LNCAP (cell line): ENCODE measurements at regions not wholly inside any gene's neighbourhood (a gene's known extent, or its start where the extent isn't known, plus 50 kb on each side); places are given as distances from the start of the nearest gene placed in this dataset.

Experiments
- TF ChIP-seq, protein P1 (sequence below): fragments of 450-650 bp; IDR thresholded peaks from 2 replicates; pipeline ENCODE4 v1.5.1; 2017; ENCODE audit warnings: mild to moderate bottlenecking

DNA sequence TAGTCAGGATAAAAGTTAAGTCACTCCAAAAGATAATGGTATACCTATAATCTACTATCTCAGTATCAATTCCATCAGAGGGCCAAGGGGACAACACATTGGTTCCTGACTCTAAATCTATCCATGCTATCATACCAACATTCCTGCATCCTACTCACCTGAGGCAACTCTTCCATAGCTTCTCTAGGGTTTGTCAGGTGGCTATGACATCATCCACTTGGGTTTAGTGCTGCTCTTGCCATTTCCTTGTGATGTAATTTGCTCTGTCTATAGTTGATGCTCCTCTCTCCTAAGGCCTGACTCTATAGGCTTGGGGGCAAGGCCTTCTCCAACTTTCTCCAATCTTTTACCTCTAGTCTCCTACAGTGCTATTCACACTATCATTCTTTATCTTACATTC, 139.9 kb upstream of the FSHR start:
- TF ChIP-seq, protein P1, sequence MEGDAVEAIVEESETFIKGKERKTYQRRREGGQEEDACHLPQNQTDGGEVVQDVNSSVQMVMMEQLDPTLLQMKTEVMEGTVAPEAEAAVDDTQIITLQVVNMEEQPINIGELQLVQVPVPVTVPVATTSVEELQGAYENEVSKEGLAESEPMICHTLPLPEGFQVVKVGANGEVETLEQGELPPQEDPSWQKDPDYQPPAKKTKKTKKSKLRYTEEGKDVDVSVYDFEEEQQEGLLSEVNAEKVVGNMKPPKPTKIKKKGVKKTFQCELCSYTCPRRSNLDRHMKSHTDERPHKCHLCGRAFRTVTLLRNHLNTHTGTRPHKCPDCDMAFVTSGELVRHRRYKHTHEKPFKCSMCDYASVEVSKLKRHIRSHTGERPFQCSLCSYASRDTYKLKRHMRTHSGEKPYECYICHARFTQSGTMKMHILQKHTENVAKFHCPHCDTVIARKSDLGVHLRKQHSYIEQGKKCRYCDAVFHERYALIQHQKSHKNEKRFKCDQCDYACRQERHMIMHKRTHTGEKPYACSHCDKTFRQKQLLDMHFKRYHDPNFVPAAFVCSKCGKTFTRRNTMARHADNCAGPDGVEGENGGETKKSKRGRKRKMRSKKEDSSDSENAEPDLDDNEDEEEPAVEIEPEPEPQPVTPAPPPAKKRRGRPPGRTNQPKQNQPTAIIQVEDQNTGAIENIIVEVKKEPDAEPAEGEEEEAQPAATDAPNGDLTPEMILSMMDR: no peak

DNA sequence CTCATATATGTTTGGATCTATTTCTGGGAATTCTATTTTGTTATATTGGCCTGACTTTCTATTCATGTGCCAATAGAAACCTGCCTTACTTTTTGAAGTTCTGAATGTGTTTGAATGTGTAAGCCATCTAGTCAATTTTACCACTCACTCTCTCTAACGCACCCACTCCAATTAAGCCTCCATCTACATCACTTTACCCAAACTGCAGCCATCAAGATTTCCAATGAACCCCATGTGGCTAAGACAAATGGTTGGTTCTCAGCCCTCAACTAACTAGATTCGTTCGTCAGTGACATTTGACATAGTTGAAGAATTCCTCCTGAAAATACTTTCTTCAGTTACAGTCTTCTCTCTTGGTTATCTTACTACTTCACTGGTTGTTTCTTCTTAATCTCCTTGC, 137.3 kb upstream of the FSHR start:
- TF ChIP-seq, protein P1: no peak

DNA sequence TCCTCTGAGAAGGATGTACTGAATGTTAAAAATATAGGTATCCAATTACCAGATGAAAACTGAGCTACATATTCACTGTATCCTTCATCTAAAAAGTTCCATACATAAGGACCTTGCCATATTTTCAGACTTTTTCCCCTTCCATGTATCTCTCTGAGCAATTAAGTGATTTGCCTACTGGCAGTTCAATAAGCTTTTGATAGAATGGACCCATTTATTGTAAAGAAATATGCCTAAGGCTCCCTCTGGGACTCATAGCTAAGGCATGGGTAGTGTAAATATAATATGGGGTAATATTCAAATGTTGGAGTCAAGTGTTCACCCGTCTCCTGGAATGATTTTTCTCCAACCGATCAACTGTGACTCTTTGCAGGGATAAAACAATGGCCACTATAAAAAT, 135.4 kb upstream of the FSHR start:
- TF ChIP-seq, protein P1: no peak

DNA sequence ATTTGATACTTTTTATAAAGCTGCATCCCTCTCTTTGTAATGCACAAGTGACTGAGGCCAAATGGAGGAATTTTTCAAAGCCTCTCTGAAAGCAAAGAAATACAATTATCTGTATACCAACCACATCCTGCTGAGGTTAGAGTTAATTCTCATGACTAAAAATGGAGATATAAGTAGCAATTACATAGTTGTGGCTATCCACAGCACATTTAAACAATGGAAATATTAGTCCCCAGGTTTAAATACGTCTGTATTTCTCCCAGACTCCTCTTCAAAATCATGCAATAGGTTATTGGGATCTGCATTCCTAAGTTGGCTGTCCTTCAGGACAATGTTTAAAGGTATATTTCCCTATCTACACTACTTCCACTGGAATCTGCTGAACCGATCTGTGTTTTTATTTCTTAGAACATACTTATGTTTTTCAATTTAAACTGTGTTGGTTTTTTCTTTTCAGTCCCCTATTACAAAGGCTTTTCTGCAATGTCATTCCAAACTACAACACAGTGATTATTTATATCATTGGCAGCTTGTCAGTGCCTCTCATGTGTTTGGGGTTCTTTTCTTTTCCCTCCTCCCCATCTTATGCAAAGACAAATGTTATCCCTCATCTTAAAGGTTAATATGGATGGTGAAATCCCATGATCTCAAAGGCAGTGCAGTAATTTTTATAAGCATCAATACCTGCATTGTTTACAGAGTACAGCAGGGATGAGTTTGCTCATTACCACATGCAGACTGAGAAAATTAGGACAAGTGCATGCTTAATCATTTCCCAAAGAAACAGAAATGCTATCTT, 134.8 kb upstream of the FSHR start:
- TF ChIP-seq, protein P1: no peak

DNA sequence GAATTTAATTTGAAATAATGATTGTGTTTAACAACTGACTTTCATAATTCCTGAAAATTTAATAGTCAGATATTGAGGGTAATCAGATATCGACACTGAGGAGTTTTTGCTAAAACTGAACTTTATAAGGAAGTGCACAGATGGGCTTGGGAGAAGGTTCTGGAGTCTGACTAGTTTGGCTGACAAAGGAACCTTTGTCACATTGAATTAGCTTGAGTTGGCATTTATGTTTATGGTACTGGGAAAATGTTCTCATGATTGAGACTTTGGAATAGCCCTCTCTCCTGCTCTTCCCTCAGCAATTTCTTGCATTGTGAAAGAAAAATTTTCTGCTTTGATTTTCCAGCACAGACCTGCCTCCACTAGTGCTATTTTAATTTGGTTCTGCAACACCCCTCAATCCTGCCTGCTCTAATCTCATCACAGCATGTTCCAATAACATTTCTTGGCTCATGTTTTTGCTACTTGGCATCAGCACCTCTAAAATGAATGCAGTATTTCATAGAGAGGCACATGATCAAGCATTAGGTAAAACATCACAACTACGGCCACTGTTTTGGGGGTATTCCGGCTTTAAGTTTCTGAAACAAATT, 133.9 kb upstream of the FSHR start:
- TF ChIP-seq, protein P1: no peak

DNA sequence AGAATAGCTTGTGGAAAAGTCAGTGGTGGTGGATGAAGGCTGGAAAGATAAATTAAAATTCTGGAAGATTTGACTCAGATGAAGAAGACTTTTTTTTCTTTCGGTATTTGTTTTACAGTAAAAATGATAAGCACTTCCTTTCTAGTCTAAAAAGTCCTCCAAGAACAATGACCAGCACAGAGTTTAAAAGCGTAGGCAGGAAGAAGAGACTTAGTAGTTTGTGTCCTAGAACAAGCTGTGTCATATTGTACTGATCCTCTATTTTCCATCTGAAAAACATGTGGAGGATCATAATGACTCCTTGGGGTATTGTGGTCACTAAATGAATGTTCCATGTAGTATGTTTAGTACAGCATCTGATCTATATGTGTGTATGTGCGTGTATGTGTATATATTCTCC, 132.4 kb upstream of the FSHR start:
- TF ChIP-seq, protein P1: no peak

DNA sequence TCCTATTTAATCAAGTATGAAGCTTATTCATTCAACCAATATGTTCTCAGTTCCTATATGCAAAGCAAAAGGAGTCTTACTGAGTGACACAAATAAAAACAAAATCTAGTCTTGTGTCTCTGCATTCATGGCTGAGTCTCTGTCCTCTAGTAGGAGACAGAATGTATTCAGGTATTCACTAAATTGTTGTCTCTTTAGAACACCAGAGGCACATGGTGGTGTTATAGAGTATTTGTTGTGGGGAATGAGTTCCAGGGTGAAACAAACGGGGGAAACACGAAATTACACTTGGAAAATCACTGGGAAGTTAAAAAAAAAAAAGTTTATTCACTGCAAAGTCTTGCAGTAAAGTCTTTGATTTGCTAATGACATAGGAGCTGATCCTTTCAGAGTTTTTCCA, 131.7 kb upstream of the FSHR start:
- TF ChIP-seq, protein P1: no peak
